ENCODE measurements at regions not wholly inside any gene's neighbourhood (a gene's known extent, or its start where the extent isn't known, plus 50 kb on each side); places are given as distances from the start of the nearest gene placed in this dataset.

DNA sequence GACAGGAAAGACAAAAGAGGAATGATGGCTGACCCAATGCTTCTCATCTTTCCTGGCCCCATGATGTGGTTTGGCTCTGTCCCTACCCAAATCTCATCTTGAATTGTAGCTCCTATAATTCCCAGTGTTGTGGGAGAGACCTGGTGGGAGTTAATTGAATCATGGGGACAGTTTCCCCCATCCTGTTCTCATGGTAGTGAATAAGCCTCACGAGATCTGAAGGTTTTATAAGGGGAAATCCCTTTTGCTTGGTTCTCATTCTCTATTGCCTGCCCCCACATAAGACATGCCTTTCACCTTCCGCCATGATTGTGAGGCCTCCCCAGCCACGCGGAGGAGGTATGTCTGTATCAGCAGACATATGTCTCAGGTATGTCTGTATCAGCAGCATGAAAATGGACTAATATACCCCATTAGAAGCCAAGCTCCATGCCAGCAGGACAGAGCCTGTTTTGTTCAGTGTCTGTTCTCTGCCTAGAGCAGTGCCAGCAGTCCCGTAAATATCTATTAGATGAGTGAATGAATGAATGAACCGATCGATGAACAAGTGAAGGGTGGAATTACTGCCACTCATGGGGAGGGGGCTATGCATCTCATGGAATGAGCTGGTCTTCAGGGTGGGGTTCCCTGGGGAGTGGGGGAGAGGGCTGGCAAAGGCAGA, 304.4 kb downstream of the SOX9 start:
- no peak for TF ChIP-seq POLR2A (IDR thresholded peaks at IDR 0.05)
- TF ChIP-seq, protein P1, sequence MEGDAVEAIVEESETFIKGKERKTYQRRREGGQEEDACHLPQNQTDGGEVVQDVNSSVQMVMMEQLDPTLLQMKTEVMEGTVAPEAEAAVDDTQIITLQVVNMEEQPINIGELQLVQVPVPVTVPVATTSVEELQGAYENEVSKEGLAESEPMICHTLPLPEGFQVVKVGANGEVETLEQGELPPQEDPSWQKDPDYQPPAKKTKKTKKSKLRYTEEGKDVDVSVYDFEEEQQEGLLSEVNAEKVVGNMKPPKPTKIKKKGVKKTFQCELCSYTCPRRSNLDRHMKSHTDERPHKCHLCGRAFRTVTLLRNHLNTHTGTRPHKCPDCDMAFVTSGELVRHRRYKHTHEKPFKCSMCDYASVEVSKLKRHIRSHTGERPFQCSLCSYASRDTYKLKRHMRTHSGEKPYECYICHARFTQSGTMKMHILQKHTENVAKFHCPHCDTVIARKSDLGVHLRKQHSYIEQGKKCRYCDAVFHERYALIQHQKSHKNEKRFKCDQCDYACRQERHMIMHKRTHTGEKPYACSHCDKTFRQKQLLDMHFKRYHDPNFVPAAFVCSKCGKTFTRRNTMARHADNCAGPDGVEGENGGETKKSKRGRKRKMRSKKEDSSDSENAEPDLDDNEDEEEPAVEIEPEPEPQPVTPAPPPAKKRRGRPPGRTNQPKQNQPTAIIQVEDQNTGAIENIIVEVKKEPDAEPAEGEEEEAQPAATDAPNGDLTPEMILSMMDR (IDR thresholded peaks at IDR 0.05) = no peak

Measured in thyroid gland (tissue), 4 donors.